Stromal cell of bone marrow (primary cell): ENCODE measurements at regions not wholly inside any gene's neighbourhood (a gene's known extent, or its start where the extent isn't known, plus 50 kb on each side); places are given as distances from the start of the nearest gene placed in this dataset.

Experiments used
- DNase-seq: peaks from one replicate; pipeline ENCODE4 v3.0.0-alpha.2; 2012; ENCODE audit warnings: low read depth

DNA sequence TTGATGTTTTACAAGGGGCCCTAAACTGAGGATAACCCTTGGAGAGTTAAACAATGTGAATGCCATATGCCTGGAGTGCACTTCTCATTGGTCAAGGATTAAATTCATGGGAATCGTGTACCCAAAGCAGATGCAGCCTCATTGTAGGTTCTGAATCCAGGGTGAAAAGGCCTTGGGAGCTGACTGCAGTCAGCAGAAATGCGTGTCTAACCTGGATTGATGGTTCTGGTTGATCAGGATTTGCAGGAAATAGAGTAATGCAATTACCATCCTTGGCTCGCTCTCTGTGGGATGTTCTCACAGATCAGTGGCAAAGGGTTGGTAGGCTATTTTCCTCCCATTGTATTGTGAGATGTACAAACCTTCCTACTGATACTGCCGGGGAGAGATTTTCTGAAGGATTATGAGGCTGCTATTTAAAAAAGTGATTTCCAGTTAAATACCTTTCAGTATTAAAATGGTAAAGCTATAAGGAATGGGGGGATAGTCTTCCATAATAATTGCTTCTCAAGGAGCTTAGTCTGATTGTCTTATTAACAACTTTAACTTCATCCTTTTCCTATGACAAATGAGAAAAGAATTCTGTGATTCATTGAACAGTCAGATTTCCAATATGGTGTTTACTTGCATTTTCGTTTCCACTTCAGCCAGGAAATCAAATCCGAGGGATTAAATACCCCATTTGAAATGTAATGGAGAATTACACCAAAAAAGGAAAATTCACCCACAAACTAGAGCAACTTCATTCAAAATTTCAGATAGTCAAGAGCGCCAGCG lies 1028.1 kb upstream of the EEF2KMT start:
- no peak for DNase-seq

DNA sequence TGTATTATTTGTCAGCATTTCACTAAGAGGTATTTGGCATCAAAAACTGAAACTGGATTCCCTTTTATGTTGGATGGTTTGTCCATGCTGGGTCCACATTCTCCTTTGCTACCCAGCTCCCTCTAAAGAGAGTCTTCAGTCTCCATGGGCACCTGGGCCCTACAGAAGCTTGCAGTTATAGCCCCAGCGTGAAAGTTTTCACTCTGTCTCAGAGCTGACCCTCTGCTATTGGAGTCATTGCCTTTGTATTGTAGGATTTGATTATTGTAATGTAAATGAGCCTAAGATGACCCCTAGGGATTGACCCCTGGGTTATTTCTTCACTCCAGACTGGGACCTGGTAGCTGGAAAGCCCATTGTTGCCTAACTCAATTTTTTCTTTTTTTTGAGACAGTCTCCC lies 1026.5 kb upstream of the EEF2KMT start:
- DNase-seq: no peak

DNA sequence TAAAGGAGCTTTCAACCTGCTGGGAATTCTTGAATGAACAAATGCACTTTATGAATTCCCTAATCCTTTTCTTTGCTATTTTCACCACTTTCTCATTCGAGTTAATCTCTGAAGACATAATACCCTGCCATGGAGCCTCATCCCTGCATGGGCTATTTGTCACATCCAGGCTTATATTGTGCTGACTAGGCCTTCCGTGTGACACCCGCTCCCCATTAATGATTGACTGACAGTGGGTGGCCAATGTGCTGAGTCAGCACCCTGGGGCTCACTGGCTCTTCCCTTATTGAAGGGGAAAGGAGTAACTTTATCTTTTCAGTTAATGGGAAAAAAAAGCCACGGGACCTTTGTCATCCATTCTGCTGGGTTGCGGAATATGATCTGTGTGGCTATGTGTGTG lies 1024.8 kb upstream of the EEF2KMT start:
- DNase-seq: no peak

DNA sequence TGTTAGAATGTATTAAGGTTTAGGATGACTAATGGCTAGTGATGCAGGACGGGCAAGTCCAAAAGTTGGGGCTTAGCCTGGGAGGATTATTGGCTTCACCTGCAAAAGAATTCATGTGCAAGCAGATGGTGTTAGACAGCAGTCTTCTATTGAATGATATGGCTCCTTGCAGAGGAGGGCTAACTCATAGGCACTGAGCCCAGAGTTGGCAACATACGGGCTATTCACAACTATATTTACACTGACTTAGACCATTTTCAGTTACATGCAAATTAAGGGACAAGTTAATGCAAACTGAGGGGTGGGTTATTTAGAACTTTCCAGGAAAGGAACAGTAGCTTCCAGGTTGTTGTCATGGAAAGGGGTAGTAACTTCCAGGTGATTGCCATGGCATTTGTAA lies 1017.1 kb upstream of the EEF2KMT start:
- DNase-seq: no peak

DNA sequence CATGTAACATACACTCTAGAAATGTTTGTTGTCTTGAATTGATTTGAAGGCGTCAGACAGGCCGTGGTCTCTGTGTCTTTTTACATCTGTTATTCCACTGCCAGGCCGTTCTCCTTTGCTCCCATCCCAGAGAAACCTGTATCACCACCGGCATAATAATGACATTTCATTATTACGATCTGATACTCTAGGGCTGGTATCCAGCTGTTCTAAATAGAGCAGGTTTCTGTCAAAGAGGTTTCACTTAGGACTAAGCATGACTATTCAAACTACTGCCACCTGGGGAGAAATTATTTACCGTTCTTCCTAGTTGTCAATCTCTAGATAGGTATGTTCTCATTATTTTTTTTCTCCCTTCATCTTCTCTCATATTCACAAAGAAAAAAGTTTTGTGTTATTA lies 1016.2 kb upstream of the EEF2KMT start:
- DNase-seq: no peak

DNA sequence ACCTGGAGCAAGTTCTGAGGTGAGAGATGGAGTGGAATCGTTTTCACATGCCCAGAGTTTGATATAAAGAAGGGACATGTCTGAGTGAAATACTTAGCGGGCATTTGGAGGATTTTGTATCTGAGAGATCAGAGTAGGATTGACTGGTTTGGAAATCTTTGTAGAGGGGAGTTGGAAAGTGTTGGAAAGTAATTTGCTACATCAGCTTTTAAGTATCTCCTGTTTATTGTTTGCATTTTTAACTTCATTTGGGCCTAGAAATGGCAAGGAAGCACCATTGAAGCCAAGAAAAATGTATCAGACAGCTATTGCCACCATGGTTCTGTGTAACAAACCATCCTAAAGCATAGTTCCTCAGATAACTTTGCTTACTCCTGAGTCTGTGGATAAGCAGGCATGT lies 1015.1 kb upstream of the EEF2KMT start:
- no peak for DNase-seq

DNA sequence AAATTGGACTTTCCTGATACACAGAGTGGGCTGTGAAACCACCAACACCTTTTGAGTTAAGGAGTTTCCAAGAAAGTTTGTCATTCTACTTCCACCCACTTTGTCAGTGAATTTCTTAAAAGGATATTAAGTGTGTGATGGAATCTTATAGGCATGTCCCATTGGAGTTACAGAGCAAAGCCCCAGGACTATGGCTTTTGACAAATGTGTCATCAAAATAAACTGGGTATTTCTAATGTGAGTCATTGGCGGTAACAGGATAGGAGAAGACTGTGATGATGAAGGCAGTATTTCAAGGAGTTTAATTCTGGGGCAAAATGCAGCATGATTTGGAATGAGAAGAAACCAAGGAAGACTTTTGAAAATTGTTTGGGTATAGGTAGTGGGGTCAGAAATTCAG lies 1013.8 kb upstream of the EEF2KMT start:
- DNase-seq: no peak

DNA sequence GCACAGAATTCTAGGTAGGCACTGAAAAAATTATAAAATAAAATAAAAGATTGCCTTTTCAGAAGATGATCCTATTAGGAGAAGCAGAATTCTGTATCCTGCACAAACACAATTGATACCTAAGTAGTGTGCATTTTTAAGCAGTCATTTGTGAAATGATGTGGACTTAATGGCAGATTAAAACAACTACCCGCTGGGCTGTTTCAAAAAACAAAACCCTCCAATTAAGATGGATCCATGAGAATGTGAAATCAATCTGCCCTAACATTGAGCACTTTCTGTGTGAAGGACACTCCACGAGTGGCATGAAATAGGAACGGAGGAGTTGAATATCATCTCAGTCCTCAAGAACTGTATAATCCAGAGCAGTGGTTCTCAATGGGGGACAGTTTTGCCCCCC lies 1012.8 kb upstream of the EEF2KMT start:
- no peak for DNase-seq

DNA sequence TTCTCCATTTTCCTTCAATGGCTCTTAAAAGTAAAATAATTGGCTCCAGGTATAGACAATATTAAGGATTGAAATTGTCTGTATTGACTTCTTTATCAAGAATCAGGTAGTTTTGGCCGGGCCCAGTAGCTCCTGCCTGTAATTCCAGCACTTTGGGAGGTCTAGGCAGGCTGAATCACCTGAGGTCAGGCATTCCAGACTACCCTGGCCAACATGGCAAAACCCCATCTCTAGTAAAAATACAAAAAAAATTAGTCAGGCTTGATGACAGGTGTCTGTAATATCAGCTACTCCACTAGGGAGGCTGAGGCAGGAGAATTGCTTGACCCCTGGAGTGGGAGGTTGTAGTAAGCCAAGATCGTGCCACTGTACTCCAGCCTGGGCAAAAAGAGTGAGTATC lies 1008.5 kb upstream of the EEF2KMT start:
- DNase-seq: no peak

DNA sequence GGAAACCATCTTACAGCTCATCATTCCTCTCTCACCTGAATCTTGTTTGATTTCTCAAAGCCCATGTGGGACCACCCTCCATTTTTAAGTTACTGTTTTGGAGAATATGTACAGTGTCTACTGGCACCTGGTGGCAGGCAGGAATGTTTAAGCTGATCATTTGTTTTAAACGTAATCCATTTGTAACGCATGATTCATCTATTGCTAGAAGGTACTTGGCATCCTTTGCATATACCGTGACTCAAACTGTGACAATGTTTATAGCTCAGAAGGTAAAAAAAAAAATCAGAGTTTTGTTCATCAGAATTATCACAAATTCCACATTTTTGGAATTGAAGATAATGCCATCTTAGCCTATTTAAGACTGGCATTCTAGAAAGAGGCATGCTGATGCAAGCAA lies 1007.5 kb upstream of the EEF2KMT start:
- no peak for DNase-seq

- no peak for DNase-seq
Observed at GRCh38 chr16:6104428-6104827, 1006.8 kb upstream of the EEF2KMT start.

DNA sequence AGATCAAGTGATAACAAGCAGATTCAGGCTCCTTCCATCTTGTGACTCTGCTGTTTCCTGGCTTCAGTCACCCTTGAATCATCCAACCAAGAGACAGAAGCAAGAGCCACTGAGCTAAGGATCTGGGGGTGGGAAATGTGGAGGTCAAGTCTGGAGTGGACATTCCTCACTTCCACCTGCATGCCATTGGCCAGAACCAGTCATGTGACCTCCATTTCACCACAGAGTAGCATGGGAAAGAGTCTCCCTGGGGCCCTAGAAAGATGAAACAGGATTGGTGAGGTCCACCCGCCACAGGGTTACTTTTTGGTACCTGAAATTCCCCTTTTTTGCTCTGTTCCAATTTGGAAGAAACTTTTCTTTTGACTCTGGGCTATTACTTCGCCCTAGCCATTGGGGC lies 1006.0 kb upstream of the EEF2KMT start:
- DNase-seq: no peak

- no peak for DNase-seq
Observed at GRCh38 chr16:6099102-6099501, 1001.5 kb upstream of the EEF2KMT start.

GRCh38 chr16:6096931-6097670 lies 999.5 kb upstream of the EEF2KMT start:
- no peak for DNase-seq

GRCh38 chr16:6095414-6095813 lies 997.8 kb upstream of the EEF2KMT start:
- DNase-seq: no peak

DNA sequence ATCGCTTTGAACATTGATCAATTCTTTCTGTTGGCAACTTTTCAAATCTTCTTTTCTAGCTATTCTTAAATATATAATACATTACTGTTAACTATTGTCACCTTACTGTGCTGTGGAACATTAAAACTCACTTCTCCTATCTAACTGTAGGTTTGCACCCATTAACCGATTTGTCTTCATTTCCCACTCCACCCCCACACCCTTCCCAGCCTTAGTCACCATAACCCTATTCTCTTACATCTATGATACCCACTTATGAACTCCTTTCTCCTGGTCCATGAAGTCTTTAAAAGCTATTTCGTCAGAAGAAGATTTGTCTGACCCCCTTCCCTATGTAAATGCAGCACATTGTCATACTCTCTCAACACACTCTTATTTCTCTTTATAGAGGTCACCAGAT lies 993.4 kb upstream of the EEF2KMT start:
- no peak for DNase-seq

DNA sequence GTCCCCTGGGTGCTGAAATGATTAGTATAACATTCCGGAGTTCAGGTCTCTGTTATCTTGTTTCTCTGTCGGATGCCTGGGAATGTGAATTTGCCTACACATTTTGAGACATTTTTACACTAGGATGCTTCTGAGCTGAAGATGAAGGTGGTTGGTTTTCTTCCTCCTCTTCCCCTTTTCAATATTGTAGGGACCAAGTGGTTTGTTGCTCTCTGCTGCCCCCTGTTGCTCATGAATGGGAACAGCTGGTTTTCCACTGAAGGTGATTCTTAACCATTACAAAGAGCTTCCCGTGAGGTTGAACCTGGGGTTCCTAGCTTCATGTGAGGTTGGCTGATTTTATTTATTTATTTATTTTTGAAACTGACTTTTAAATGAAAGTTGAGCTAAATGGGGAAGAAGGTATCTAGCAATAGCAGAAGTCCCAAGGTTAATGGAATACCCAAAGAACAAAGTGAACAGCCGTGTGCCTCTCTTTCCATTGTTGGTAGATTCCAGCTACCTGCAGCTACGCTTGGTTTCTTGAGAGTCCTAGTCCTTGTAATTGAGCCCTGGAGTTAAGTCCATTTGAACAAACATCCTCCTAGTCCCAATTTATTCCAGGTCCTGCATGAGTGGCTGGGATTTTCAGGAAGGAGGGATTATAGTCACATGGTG lies 983.9 kb upstream of the EEF2KMT start:
- no peak for DNase-seq

DNA sequence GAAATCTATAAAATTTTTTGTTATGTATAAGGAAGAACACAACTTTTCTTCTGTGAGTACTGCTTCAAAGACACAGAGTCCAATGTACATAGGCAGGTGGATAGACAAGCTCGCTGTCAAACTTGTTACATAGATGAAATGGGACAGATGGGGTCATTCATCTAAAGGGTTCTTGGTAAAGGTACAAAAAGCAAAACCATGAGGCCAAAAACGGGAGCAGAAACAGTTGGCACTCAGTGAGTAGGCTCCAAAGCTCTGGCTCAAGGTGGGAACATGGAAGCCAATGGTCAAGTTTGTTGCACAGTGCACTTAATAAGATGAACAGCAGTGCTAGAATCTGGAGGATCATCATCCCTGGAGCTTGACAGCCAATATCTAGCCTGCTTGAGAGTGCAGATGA lies 979.0 kb upstream of the EEF2KMT start:
- no peak for DNase-seq

DNA sequence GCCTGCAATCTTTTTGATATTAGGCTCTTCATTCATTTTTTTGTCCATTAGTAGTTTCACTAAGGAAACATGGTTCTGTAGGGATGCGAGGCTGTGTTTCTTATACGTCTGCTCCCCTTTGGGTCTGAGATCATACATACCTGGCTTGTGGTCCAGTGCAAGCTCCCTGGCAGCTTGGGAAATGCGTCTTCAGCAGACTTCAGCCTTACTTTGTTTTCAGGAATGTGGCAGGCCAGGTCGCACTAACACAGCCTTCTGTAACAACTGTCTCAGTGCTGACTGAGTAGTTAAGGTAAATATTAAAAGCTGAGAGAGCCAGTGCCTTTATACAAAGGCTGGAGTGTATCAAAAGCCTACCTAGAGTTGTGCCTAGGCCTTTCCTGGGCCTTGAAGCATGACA lies 970.5 kb upstream of the EEF2KMT start:
- DNase-seq: no peak

DNA sequence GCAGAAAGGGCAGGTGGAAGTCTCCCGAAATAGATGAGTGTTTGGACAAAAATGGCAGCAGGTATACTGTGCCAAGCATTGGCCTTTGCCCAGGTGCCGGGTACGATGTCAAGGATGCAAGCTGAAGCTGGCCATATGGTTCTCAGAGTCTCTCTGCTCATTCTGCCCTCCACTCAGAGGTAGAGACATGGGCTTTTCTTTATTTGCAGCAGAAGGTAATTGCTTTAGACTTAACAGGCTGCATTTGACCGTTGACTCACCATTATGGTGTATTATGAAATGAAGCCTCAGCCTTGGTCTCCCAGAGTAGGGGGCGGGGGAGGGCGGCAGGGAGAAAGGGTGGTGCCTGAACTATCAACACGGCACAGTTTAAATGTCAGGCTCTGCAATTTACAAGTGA lies 969.1 kb upstream of the EEF2KMT start:
- no peak for DNase-seq

DNA sequence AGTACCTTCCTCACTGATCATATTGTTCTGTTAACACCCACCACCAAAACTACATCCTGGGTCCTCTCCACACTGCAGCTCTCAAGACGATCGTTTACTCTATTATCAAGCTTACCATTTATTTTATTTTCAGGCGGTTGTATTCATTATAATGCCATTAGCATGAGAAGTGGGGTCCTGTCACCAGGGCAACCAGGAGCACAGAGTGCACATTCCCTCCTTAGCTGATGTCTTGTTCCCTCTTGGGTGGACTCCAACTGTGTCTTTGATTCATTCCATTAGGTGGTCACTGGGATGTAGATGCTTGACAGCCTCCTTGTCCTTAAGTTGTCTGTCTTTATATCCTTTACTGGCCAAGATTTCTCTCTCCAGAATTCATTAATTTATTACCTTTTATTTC lies 965.9 kb upstream of the EEF2KMT start:
- DNase-seq: no peak

GRCh38 chr16:6059671-6060070 lies 962.1 kb upstream of the EEF2KMT start:
- DNase-seq: no peak

- DNase-seq: no peak
Observed at GRCh38 chr16:6057821-6058220, 960.2 kb upstream of the EEF2KMT start.
